ENCODE measurements at regions not wholly inside any gene's neighbourhood (a gene's known extent, or its start where the extent isn't known, plus 50 kb on each side); places are given as distances from the start of the nearest gene placed in this dataset.

GRCh38 chr11:29328961-29329441 lies 687.8 kb downstream of the KCNA4 start (continued):
- TF ChIP-seq REST (IDR thresholded peaks at IDR 0.05; ENCODE audit: low read depth) = no peak
- TF ChIP-seq ZBTB33 (IDR thresholded peaks at IDR 0.05; ENCODE audit: extremely low read depth, insufficient replicate concordance, low read length) = no peak
- peak; percentile 32 for TF ChIP-seq YY1 (IDR thresholded peaks at IDR 0.05; ENCODE audit: extremely low read depth, insufficient replicate concordance, low read depth, low read length)
- no peak for TF ChIP-seq JUND (IDR thresholded peaks at IDR 0.05)
- TF ChIP-seq FOSL1 (IDR thresholded peaks at IDR 0.05; ENCODE audit: low read depth) = no peak; the same call in 1 of the 2 replicates
- no peak for TF ChIP-seq TCF7L2 (IDR thresholded peaks at IDR 0.05; ENCODE audit: borderline replicate concordance, extremely low read depth, insufficient read depth, insufficient read length)
- no peak; the same call in 1 of the 2 replicates for TF ChIP-seq MAX (IDR thresholded peaks at IDR 0.05)
- peak; percentile 89 for TF ChIP-seq RAD21 (IDR thresholded peaks at IDR 0.05; ENCODE audit: low read depth)
- no peak for TF ChIP-seq POLR2AphosphoS5 (IDR thresholded peaks at IDR 0.05; ENCODE audit: low read depth, low read length)
- no peak for TF ChIP-seq EZH2phosphoT487 (IDR thresholded peaks at IDR 0.05; ENCODE audit: borderline replicate concordance)
- TF ChIP-seq SP1 (IDR thresholded peaks at IDR 0.05; ENCODE audit: low read depth) = 0 out of 2 replicates have a peak, but pooled peaks have one; percentile 20
